LHCN-M2 (cell line): ENCODE measurements at regions not wholly inside any gene's neighbourhood (a gene's known extent, or its start where the extent isn't known, plus 50 kb on each side); places are given as distances from the start of the nearest gene placed in this dataset.
"Not testable (repeated sequence)": the region's sequence is repeated elsewhere in the genome, so short reads cannot be mapped to it uniquely, and the experiment has no call there.

Source experiments
- DNase-seq: peaks from one replicate; pipeline ENCODE4 v3.0.0-alpha.2; 2012; ENCODE audit warnings: low read depth

DNA sequence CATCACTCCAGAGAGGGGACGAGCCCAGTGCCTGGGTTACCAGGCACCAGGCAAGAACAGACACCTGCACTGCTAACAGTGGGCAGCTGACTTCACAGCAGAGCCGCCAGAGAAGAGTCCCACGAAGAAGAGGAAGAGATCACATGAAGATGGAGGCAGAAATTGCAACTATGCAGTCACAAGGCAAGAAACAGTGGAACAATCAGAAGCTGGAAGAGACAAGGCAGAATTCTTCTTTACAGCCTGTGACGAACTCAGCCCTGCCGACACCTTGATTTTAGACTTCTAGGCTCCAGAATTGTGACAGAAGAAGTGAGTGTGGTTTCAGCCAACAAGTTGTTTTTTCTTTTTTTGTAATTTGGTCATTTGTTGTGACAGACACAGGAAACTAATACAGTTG lies 59.2 kb downstream of the IL12A start:
- DNase-seq: no peak

DNA sequence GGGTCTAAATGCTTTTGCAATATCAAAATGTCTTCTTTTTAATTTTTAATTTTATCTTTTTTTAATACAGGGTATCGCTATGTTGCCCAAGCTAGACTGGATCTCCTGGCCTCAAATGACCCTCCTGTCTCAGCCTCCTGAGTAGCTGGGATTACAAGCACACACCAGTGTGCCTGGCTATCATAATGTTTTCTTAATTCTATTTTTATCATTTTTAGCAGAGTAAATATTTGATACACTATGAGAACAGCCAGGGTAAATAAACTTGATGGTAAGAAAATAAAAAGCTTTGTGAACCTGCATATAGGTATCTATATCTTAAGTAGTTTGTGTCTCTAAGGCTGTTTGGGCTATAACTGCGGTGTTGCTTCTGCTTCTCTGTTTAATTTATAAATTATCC lies 60.4 kb downstream of the IL12A start:
- DNase-seq: no peak

DNA sequence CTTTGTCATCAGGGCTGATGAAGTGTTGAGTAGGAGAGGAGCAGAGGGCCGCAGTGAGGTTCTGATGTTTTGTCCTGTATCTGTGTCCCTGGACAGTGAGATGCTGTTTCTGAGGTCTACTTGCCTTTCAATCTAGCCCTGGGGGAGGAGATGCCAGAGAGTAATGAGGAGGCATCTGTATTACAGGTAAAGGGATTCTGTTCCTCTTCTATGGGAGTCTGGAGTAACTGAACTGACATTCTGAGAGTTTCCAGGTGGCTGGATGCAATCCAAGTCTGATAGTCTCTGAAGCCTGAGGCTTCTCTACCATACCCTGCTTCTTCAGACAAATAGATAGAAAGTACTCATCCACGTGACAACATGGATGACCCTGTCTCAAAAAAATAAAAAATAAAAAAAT lies 60.9 kb downstream of the IL12A start:
- no peak for DNase-seq

DNA sequence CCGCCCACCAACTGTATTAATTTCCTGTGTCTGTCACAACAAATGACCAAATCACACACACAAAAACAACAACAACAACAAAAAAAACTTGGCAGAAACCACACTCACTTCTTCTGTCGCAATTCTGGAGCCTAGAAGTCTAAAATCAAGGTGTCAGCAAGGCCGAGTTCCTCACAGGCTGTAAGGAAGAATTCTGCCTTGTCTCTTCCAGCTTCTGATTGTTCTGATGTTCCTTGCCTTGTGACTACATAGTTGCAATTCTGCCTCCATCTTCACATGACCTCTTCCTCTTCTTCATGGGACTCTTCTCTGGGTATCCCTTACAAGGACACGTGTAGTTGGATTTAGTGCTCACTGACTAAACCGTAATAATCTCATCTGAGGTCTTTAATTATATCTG lies 61.4 kb downstream of the IL12A start:
- no peak for DNase-seq

DNA sequence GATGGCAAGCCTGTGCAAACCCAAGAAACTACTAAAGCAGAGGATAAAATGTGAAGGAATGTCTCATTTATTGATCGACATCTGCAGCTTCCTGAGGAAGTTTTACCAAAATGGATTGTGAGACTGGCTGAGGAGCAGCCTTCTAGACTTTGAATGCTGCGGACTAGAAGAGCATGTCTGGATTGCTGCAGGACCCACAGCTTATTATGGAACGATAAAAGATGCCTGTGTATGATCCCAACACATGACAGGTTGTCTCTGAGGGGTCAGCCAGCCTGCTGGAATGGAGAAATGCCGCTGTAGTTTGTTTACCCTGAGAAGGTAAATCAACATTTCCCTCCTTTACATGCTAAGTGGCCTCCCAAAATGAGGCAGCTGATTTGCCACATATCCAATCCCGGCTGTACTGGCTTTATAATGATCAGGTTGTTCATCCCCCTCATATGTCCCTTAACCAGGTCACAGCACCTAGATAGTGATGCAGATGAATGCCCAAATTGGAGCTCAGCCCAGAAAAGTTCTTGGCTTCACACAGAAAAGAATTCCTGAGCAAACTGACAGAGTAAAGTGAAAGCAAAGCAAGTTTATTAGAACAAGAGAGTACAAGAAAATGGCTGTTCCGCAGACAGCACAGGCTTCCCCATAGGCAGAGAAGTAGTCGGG lies 63.9 kb downstream of the IL12A start:
- DNase-seq: no peak

DNA sequence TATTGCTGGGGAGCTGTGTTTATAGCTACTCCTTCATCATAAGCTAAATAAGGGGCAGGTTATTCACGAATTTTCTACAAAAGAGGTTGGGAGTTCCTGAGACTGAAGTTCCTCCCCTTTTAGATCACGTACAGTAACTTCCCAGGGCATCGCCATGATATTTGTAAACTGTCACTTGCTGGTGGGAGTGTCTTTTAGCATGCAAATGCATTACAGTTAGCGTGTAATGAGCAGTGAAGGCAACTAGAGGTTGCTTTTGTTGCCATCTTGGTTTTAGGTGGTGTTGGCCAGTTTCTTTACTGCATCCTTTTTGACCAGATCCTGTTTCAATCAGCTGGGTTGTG lies 64.4 kb downstream of the IL12A start:
- no peak for DNase-seq

DNA sequence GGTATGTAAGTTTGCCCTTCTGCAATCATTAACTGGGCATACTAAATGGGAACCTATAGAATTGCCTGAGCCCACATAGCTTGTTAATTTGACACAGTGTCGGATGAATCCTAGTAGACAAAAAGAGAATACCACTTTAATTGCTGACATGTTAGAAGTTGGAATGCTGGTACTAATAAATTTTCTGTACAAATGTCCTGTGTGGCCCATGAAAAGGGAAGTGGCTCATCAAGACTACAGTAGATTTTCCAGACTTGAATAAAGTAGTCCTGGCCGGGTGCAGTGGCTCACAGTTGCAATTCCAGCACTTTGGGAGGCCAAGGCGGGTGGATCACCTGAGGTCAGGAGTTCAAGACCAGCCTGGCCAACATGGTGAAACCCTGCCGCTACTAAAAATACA lies 66.2 kb downstream of the IL12A start:
- DNase-seq: not testable (repeated sequence)

DNA sequence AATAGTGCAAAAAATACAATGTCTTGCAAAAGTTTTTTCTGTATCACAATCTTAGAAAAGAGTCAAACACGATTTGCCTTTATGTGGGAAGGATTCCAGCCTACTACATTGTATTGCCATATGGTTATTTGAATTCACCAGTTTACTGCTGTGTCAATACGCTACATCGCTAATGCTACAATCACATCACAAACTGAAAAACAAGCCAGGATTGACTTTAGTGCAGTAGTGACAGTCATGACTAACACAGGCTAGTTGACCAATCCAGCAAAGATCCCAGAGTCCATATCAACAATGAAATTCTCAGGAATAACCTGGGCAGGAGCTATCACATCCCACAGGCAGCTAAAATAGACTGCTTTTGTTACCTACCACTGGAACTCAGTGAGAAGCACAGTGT lies 67.0 kb downstream of the IL12A start:
- DNase-seq: no peak

GRCh38 chr3:160057331-160057730 lies 68.7 kb downstream of the IL12A start:
- no peak for DNase-seq

DNA sequence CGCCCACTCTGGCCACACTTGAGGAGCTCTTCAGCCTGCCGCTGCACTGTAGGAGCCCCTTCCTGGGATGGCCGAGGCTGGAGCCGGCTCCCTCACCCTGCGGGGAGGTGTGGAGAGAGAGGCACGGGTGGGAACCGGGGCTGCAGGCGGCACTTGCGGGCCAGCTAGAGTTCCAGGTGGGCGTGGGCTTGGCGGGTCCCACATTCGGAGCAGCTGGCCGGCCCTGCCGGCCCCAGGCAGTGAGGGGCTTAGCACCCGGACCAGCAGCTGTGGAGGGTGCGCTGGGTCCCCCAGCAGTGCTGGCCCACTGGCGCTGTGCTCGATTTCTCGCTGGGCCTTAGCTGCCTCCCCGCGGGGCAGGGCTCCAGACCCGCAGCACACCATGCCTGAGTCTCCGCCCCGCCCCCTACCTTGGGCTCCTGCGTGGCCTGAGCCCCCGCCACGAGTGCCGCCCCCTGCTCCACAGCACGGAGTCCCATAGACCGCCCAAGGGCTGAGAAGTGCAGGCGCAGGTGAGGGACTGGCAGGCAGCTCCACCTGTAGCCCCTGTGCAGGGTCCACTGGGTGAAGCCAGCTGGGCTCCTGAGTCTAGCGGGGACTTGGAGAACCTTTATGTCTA lies 71.9 kb downstream of the IL12A start:
- DNase-seq: no peak

- DNase-seq: no peak
Measured at GRCh38 chr3:160061525-160061924, 72.9 kb downstream of the IL12A start.

DNA sequence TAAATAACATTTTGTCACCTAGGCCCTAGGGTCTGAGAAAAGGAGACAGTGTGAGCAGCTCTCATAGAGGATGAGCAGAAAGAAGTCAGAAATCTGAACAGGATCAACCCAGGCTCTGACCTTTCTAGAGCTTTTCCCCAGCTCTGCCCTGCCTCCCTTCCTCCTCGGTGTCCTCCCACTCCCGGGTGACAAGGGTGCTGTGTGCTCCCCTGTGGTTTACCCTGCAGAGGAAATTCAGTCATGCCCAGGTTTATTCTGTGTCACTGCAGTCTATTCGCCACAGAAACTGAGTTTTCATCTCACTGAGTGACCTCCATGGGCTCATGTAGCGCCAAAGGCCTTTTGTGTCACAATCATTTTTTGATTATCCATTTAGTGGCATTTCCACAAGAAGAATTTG lies 76.6 kb downstream of the IL12A start:
- no peak for DNase-seq

- no peak for DNase-seq
Measured at GRCh38 chr3:160065786-160066185, 77.2 kb downstream of the IL12A start.

GRCh38 chr3:160069986-160070385 lies 81.4 kb downstream of the IL12A start:
- DNase-seq: no peak

DNA sequence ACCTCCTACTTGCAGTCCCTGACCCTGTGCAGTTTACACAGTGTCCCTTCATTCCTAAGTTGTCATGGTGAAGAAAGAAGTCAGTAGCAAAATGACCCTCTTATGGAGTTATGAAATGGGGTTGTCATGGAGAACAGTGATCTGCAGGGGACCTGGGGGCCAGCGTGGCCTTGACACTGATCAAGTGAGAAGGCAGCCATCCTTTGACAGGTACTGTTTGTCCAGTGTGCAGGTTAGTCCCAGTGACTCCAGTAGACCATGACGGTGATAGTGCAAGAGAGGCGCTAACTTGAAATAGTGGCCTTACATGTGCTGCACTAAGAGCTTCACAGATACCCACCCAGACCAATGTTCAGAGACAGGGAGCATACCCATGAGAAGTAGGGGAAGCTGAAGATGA lies 87.9 kb downstream of the IL12A start:
- no peak for DNase-seq

GRCh38 chr3:160078533-160078932 lies 89.9 kb downstream of the IL12A start:
- no peak for DNase-seq

DNA sequence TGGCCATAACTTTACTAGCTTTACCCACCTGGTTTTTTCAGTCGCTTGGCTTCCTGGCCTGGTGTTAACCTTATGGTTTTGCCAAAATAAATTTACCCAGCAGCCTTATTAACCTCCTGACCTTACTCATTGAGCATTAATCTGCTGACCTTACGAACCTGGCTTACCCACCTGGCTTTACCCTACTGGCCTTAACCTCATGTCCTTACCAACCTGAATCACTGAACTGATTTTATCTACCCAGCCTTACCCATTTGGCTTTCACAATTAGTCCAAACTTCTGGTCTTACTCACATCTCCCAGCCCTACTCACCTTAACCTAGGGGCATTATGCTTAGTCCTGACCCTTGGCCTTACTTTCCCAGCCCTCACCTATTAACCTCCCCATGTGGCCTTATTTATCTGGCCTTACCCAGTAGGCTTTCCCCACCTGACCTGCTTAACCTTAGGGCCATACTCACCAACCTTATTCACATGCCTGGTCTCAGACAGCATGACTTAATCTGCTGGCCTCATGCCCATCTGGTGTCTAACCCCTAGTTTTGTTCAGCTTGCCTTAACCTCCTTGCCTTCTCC lies 93.4 kb downstream of the IL12A start:
- no peak for DNase-seq

DNA sequence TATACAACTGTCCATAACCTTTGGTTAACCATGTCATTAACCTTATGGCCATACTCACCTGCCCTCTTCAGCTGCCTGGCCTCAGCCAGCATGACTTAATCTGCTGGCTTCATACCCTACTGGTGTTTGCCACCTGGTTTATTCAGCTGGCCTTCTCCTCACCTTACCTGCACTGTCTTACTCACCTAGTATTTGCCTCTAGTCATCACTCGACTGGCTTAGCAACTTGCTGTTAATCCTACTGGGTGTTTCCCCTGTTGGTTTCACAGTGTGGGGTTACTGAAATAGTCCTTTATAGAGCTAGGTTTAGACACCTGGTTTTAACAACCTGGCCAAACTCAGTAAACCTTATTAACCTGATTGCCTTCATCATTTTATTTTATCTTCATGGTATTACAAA lies 96.4 kb downstream of the IL12A start:
- no peak for DNase-seq

GRCh38 chr3:160088492-160089137 lies 100.0 kb downstream of the IL12A start:
- no peak for DNase-seq

GRCh38 chr3:160090653-160091052 lies 102.0 kb downstream of the IL12A start:
- DNase-seq: no peak

- DNase-seq: no peak
Measured at GRCh38 chr3:160091441-160091840, 102.8 kb downstream of the IL12A start.

DNA sequence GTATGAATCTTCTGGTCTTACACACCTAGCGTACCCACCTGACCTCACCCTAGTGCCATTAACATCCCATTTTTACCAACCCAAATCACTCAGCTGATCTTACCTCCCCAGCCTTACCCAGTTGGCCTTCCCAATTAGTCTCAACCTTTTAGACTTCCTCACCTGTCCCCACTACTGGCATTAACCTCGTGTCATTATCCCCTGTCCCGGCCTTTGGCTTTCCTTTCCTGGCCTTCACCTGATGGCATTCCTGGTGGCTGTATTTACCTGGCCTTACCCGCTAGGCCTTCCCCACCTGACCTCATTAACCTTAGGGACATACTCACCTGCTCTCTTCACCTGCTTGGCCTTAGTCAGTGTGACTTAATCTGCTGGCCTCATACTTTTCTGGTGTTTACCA lies 104.1 kb downstream of the IL12A start:
- no peak for DNase-seq

DNA sequence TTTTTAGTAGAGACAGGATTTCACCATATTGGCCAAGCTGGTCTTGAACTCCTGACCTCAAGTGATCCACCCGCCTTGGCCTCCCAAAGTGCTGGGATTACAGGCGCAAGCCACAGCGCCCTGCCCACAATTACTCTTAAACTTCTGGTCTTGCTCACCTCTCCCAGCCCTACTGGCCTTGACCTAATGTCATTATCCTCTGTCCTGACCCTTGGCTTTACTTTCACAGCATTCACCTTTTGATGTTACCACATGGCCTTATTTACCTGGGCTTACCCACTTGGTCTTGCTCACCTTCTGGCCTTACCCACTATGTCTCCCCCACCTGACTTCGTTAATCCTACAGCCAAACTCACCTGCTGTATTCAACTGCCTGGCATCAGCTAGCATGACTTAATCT lies 105.9 kb downstream of the IL12A start:
- DNase-seq: no peak
